ENCODE measurements at regions not wholly inside any gene's neighbourhood (a gene's known extent, or its start where the extent isn't known, plus 50 kb on each side); places are given as distances from the start of the nearest gene placed in this dataset.

GRCh38 chr1:38436749-38437148 is 390.2 kb upstream of the POU3F1 start:
- ATAC-seq, result no peak
- intact Hi-C loops (cut with DNase I, micrococcal nuclease), result no loop called here
- Histone ChIP-seq H3K4me1 (ENCODE audit: low read depth) (no peaks in the 10 kb centered on the region), H3K9me3 (no peaks in the 10 kb centered on the region), H3K36me3 (ENCODE audit: low read depth) (no peaks in the 10 kb centered on the region), H3K4me3 (no peak overlapping the region)
- TF ChIP-seq CTCF (IDR thresholded peaks at IDR 0.05), result no peak
- no peak for DNase-seq

- H3K9me3 ChIP-seq, result no peaks in the 10 kb centered on the region
- DNase-seq, result no peak
- ATAC-seq, result no peak
- H3K4me1 ChIP-seq (ENCODE audit: low read depth), result no peaks in the 10 kb centered on the region
- H3K4me3 ChIP-seq, result no peak overlapping the region
- intact Hi-C loops (cut with DNase I, micrococcal nuclease), result no loop called here
- no peaks in the 10 kb centered on the region for H3K36me3 ChIP-seq (ENCODE audit: low read depth)
- no peak for TF ChIP-seq CTCF (IDR thresholded peaks at IDR 0.05)
Observed at GRCh38 chr1:38436006-38436405, 389.4 kb upstream of the POU3F1 start.

- no peaks in the 10 kb centered on the region for H3K4me1 ChIP-seq (ENCODE audit: low read depth)
- ATAC-seq (no peak), DNase-seq (no peak)
- no peak for TF ChIP-seq CTCF (IDR thresholded peaks at IDR 0.05)
- no peak overlapping the region for H3K4me3 ChIP-seq
- H3K36me3 ChIP-seq (ENCODE audit: low read depth), result no peaks in the 10 kb centered on the region
- no peaks in the 10 kb centered on the region for H3K9me3 ChIP-seq
- intact Hi-C loops (cut with DNase I, micrococcal nuclease), result no loop called here
Observed at GRCh38 chr1:38433084-38433722, 386.6 kb upstream of the POU3F1 start.

GRCh38 chr1:38431535-38432376 is 385.2 kb upstream of the POU3F1 start:
- no peak for TF ChIP-seq CTCF (IDR thresholded peaks at IDR 0.05)
- H3K9me3 ChIP-seq, result no peaks in the 10 kb centered on the region
- H3K36me3 ChIP-seq (ENCODE audit: low read depth), result no peaks in the 10 kb centered on the region
- ATAC-seq (no peak), DNase-seq (no peak)
- no peak overlapping the region for H3K4me3 ChIP-seq
- H3K4me1 ChIP-seq (ENCODE audit: low read depth), result no peaks in the 10 kb centered on the region
- intact Hi-C loops (cut with DNase I, micrococcal nuclease), result no loop called here

GRCh38 chr1:38430949-38431348 is 384.4 kb upstream of the POU3F1 start:
- no peak for ATAC-seq
- Histone ChIP-seq H3K36me3 (ENCODE audit: low read depth) (no peaks in the 10 kb centered on the region), H3K9me3 (no peaks in the 10 kb centered on the region), H3K4me1 (ENCODE audit: low read depth) (no peaks in the 10 kb centered on the region), H3K4me3 (no peak overlapping the region)
- no peak for DNase-seq
- intact Hi-C loops (cut with DNase I, micrococcal nuclease), result no loop called here
- no peak for TF ChIP-seq CTCF (IDR thresholded peaks at IDR 0.05)

All from mucosa of descending colon (tissue), 3 donors.